HepG2 (cell line): ENCODE measurements at regions not wholly inside any gene's neighbourhood (a gene's known extent, or its start where the extent isn't known, plus 50 kb on each side); places are given as distances from the start of the nearest gene placed in this dataset.

Experiments
- ATAC-seq: fragments of 200-7000 bp; cut with Tn5 transposase; 3 replicates; pipeline ENCODE4 v1.9.1; 2020; ENCODE audit warnings: mild to moderate bottlenecking, moderate library complexity
- BruUV-seq: library from RNA; stranded (reverse); fragments of 400-500 nt; replicated peaks from 2 replicates; lab custom pipeline; 2021; lab: Mats Ljungman, UMichigan
- CTCF ChIA-PET: fragments of 300-600 bp; formaldehyde crosslinking; extraction: SDS; loops from one replicate; lab custom pipeline; 2021; ENCODE audit warnings: low total read pairs, inconsistent platforms, low intra/inter-chr PET ratio; lab: Yijun Ruan, JAX
- POLR2A ChIA-PET: fragments of 350-600 bp; sonication (Branson Sonifier 250); formaldehyde crosslinking; loops from one replicate; lab custom pipeline; 2020; ENCODE audit warnings: antibody characterized with exemption, inconsistent platforms; lab: Yijun Ruan, JAX
- DNase-seq: peaks from one replicate; pipeline ENCODE4 v3.0.0-alpha.2; 2015; ENCODE audit warnings: low spot score
- FAIRE-seq: peaks from 3 replicates; lab custom pipeline; 2011; peaks lifted over from hg19 to GRCh38; lab: Jason Lieb, UNC
- H2AFZ ChIP-seq: one replicate; pipeline ENCODE4 v1.6.1; 2011; ENCODE audit warnings: low read length, inconsistent platforms
- H3K27ac ChIP-seq: fragments of 300-600 bp; 3 replicates; pipeline ENCODE4 v1.8.0; 2011; ENCODE audit warnings: mixed run types, mild to moderate bottlenecking, mixed read lengths, low read length, inconsistent platforms; ENCODE audit not compliant: insufficient read depth; ENCODE audit errors: extremely low read length
- H3K27me3 ChIP-seq, 2 experiments: fragments of 200-600 bp in 1 of 2; 2 replicates in 1 of 2; 3 replicates in 1 of 2; pipeline versions ENCODE4 v1.6.0 to v1.8.0; 2011; ENCODE audit warnings: low read length in 2 of 2, mild to moderate bottlenecking in 2 of 2, moderate library complexity in 2 of 2, inconsistent platforms in 1 of 2; ENCODE audit not compliant: insufficient read depth in 2 of 2, control insufficient read depth in 1 of 2
- H3K36me3 ChIP-seq, 2 experiments: fragments of 200-600 bp in 1 of 2; replicated peaks in 1 of 2; 2 replicates in 1 of 2; 3 replicates in 1 of 2; pipeline versions ENCODE4 v1.5.1 to v1.8.0; 2011; ENCODE audit warnings: low read length in 2 of 2, inconsistent platforms in 1 of 2; ENCODE audit not compliant: insufficient read depth in 2 of 2, control insufficient read depth in 1 of 2
- H3K4me1 ChIP-seq: 2 replicates; pipeline ENCODE4 v1.5.1; 2012; ENCODE audit warnings: low read length, inconsistent platforms; ENCODE audit not compliant: insufficient read depth
- H3K4me2 ChIP-seq: 2 replicates; pipeline ENCODE4 v1.6.0; 2011; ENCODE audit warnings: low read depth, low read length, inconsistent platforms
- H3K4me3 ChIP-seq, 3 experiments: fragments of 200-600 bp in 1 of 3; sonication (generic), shearing (Covaris generic) in 1 of 3; replicated peaks in 1 of 3; 2 replicates each; pipeline ENCODE4 v1.5.1; 2011 to 2016; ENCODE audit warnings: low read length in 3 of 3, inconsistent platforms in 2 of 3, low read depth in 2 of 3, mild to moderate bottlenecking in 2 of 3, control low read depth in 1 of 3, mixed read lengths in 1 of 3; ENCODE audit not compliant: insufficient read depth in 1 of 3
- H3K79me2 ChIP-seq: one replicate; pipeline ENCODE4 v1.6.1; 2011; ENCODE audit warnings: low read length, inconsistent platforms; ENCODE audit not compliant: insufficient read depth
- H3K9ac ChIP-seq: 2 replicates; pipeline ENCODE4 v1.6.0; 2011; ENCODE audit warnings: mild to moderate bottlenecking, low read depth, low read length, inconsistent platforms; ENCODE audit not compliant: insufficient read depth
- H3K9me3 ChIP-seq: 2 replicates; pipeline ENCODE4 v1.5.1; 2012; ENCODE audit warnings: mild to moderate bottlenecking, low read length
- H4K20me1 ChIP-seq: 2 replicates; pipeline ENCODE4 v1.6.0; 2011; ENCODE audit warnings: inconsistent platforms, mild to moderate bottlenecking, low read length, moderate library complexity; ENCODE audit not compliant: insufficient read depth
- MTERF4 ChIP-seq: sonication (generic); formaldehyde crosslinking; IDR thresholded peaks from 2 replicates; pipeline ENCODE4 v1.8.0; 2023; ENCODE audit warnings: mild to moderate bottlenecking, missing genetic modification reagents
- MTF2 ChIP-seq: sonication (generic); formaldehyde crosslinking; IDR thresholded peaks from 2 replicates; pipeline ENCODE4 v1.5.0; 2020; ENCODE audit warnings: missing genetic modification reagents, borderline replicate concordance
- PITX1 ChIP-seq: sonication (generic); formaldehyde crosslinking; IDR thresholded peaks from 2 replicates; pipeline ENCODE4 v1.5.1; 2020; ENCODE audit warnings: mild to moderate bottlenecking, missing genetic modification reagents
- STAG1 ChIP-seq: sonication (generic); formaldehyde crosslinking; IDR thresholded peaks from 2 replicates; pipeline ENCODE4 v1.4.0; 2020; ENCODE audit warnings: missing genetic modification reagents
- SYNCRIP ChIP-seq: fragments of 200-400 bp; formaldehyde crosslinking; IDR thresholded peaks from 2 replicates; pipeline ENCODE4 v1.6.1; 2018; ENCODE audit warnings: mild to moderate bottlenecking, low read depth, low read length; ENCODE audit not compliant: insufficient read depth
- ZXDC ChIP-seq: sonication (generic); formaldehyde crosslinking; IDR thresholded peaks from 2 replicates; pipeline ENCODE4 v1.5.0; 2020; ENCODE audit warnings: mild to moderate bottlenecking, missing genetic modification reagents
- WGBS: methylation state at CpG from one replicate; pipeline ENCODE4 v1.1.6; 2017; ENCODE audit warnings: low lambda C conversion rate; 5-methylcytosine and 5-hydroxymethylcytosine counted together
- in situ Hi-C: cut with HindIII; loops from 2 replicates; pipeline ENCODE4 v1.10.0; 2017; ENCODE audit warnings: low pct_unique_long_range_greater_than_20kb; ENCODE audit not compliant: extremely low pct_ligation_motif_present
- intact Hi-C: fragments of 100-400 bp; cut with micrococcal nuclease; formaldehyde crosslinking; loops from one replicate; pipeline ENCODE4 v1.10.0; 2022; ENCODE audit not compliant: unreplicated experiment
- TF ChIP-seq, protein P1 (sequence below): sonication (generic); formaldehyde crosslinking; IDR thresholded peaks from 2 replicates; pipeline ENCODE4 v1.9.0; 2021; ENCODE audit warnings: mild to moderate bottlenecking, missing genetic modification reagents

- peak; percentile 70 for TF ChIP-seq STAG1 (CRISPR knock-in tag)
- no peak for TF ChIP-seq MTERF4 (CRISPR knock-in tag)
- no peak for TF ChIP-seq PITX1 (CRISPR knock-in tag)
These were observed 179.2 kb upstream of the ZBED5 start (continued) for GRCh38 chr11:11036848-11037732.

DNA sequence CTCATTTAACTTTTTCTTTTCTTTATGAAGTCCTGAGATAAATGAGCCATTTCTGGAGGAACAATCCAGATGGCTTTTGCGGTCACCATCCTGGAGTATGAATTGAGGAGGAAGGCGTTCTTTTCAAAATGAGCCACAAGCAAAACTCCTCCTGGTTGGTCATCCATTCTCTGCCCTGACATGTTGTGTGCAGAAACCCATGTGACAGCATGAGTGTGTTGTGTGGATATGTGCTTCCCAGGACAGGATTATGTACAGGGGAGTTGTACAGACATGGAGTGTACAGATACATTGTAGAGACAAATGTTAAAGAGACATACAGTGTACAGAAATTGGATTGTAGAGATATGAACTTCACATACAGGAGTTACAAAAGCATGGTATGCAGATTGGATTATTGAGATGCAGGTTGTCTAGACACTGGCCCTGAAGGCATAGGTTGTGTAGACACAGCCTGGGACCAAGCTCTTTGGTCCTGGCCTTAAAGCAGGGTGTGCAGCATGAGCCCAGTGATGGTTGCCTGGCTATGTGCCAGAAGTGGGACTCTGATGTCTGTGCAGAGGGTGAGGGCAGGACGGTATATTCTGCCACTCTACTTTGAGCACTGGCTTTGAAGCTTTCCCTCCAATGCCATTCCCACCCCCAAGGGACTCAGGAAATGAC, 178.5 kb upstream of the ZBED5 start:
- in situ Hi-C loops = no loop called here
- POLR2A ChIA-PET = no interaction called here
- ATAC-seq = no peak
- TF ChIP-seq, protein P1, sequence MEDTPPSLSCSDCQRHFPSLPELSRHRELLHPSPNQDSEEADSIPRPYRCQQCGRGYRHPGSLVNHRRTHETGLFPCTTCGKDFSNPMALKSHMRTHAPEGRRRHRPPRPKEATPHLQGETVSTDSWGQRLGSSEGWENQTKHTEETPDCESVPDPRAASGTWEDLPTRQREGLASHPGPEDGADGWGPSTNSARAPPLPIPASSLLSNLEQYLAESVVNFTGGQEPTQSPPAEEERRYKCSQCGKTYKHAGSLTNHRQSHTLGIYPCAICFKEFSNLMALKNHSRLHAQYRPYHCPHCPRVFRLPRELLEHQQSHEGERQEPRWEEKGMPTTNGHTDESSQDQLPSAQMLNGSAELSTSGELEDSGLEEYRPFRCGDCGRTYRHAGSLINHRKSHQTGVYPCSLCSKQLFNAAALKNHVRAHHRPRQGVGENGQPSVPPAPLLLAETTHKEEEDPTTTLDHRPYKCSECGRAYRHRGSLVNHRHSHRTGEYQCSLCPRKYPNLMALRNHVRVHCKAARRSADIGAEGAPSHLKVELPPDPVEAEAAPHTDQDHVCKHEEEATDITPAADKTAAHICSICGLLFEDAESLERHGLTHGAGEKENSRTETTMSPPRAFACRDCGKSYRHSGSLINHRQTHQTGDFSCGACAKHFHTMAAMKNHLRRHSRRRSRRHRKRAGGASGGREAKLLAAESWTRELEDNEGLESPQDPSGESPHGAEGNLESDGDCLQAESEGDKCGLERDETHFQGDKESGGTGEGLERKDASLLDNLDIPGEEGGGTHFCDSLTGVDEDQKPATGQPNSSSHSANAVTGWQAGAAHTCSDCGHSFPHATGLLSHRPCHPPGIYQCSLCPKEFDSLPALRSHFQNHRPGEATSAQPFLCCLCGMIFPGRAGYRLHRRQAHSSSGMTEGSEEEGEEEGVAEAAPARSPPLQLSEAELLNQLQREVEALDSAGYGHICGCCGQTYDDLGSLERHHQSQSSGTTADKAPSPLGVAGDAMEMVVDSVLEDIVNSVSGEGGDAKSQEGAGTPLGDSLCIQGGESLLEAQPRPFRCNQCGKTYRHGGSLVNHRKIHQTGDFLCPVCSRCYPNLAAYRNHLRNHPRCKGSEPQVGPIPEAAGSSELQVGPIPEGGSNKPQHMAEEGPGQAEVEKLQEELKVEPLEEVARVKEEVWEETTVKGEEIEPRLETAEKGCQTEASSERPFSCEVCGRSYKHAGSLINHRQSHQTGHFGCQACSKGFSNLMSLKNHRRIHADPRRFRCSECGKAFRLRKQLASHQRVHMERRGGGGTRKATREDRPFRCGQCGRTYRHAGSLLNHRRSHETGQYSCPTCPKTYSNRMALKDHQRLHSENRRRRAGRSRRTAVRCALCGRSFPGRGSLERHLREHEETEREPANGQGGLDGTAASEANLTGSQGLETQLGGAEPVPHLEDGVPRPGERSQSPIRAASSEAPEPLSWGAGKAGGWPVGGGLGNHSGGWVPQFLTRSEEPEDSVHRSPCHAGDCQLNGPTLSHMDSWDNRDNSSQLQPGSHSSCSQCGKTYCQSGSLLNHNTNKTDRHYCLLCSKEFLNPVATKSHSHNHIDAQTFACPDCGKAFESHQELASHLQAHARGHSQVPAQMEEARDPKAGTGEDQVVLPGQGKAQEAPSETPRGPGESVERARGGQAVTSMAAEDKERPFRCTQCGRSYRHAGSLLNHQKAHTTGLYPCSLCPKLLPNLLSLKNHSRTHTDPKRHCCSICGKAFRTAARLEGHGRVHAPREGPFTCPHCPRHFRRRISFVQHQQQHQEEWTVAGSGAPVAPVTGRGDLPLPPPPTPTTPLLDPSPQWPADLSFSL (CRISPR knock-in tag) = no peak
- no peak for TF ChIP-seq MTF2 (CRISPR knock-in tag)
- TF ChIP-seq ZXDC (CRISPR knock-in tag) = no peak
- no peak for TF ChIP-seq SYNCRIP

More for the DNA sequence above, 178.5 kb upstream of the ZBED5 start:
- CTCF ChIA-PET = interaction anchor here (0.7 to 2.0 kb wide), 4 partner anchors 122 to 755 kb away, joined by 3 to 12 read pairs (median 6); no protein-coding TSS in a partner anchor
- Histone ChIP-seq H3K27me3 (peaks cover 2 to 5% of the 10 kb centered on the region in 2 experiments; a peak in 4 of 5 replicates), H3K9ac (no peak overlapping the region), H3K27ac (no peak overlapping the region), H4K20me1 (no peaks in the 10 kb centered on the region), H3K36me3 (no peaks in the 10 kb centered on the region), H2AFZ (no peak overlapping the region), H3K4me3 (no peak overlapping the region), H3K79me2 (no peaks in the 10 kb centered on the region), H3K4me1 (no peaks in the 10 kb centered on the region), H3K9me3 (no peaks in the 10 kb centered on the region), H3K4me2 (no peak overlapping the region)
- FAIRE-seq (no peak), DNase-seq (no peak)
- BruUV-seq = no TSS peak
- intact Hi-C loops = loop anchor here (2.0 kb wide), 1 partner anchor 230 kb away; no protein-coding TSS in a partner anchor
- WGBS = 61% methylated on average over 3 of the region's 3 CpGs
